ENCODE measurements at regions not wholly inside any gene's neighbourhood (a gene's known extent, or its start where the extent isn't known, plus 50 kb on each side); places are given as distances from the start of the nearest gene placed in this dataset.

- Histone ChIP-seq H3K27ac (no peak overlapping the region), H3K4me3 (no peak overlapping the region), H3K36me3 (no peaks in the 10 kb centered on the region), H3K4me1 (no peaks in the 10 kb centered on the region), H3K27me3 (peaks cover 11% of the 10 kb centered on the region), H3K9me3 (no peaks in the 10 kb centered on the region)
- intact Hi-C loops (cut with DNase I; ENCODE audit: low total_unique reads) = no loop called here
- in situ Hi-C loops (cut with MboI; ENCODE audit: low pct_ligation_motif_present in 1 of 4, low pct_unique_long_range_greater_than_20kb in 1 of 4, low sequenced_read_pairs in 3 of 4) = no loop called here
- no peak for DNase-seq
- TF ChIP-seq POLR2AphosphoS5 (IDR thresholded peaks at IDR 0.05) (no peak), POLR2A (IDR thresholded peaks at IDR 0.05) (no peak), CTCF (IDR thresholded peaks at IDR 0.05) (no peak), EP300 (IDR thresholded peaks at IDR 0.05; ENCODE audit: low read depth) (no peak)
- 77 to 78% methylated on average over 7 to 20 of the region's 20 CpGs for WGBS, 2 donors (ENCODE audit: low coverage in 1 of 2)
Measured at GRCh38 chr2:240217431-240218301, 77.2 kb upstream of the OTOS start.

- no peaks in the 10 kb centered on the region for H3K36me3 ChIP-seq
- DNase-seq = no peak
- 64 to 82% methylated on average over 9 to 16 of the region's 16 CpGs for WGBS, 2 donors (ENCODE audit: low coverage in 1 of 2)
- in situ Hi-C loops (cut with MboI; ENCODE audit: low pct_ligation_motif_present in 1 of 4, low pct_unique_long_range_greater_than_20kb in 1 of 4, low sequenced_read_pairs in 3 of 4) = no loop called here
- intact Hi-C loops (cut with DNase I; ENCODE audit: low total_unique reads) = no loop called here
- H3K4me3 ChIP-seq = no peak overlapping the region
- TF ChIP-seq POLR2AphosphoS5 (IDR thresholded peaks at IDR 0.05) (no peak), CTCF (IDR thresholded peaks at IDR 0.05) (no peak), EP300 (IDR thresholded peaks at IDR 0.05; ENCODE audit: low read depth) (no peak), POLR2A (IDR thresholded peaks at IDR 0.05) (no peak)
- H3K27me3 ChIP-seq = peaks cover 17% of the 10 kb centered on the region
- no peaks in the 10 kb centered on the region for H3K4me1 ChIP-seq
- H3K9me3 ChIP-seq = no peaks in the 10 kb centered on the region
- no peak overlapping the region for H3K27ac ChIP-seq
Measured at GRCh38 chr2:240219208-240219890, 78.9 kb upstream of the OTOS start.

- H3K27me3 ChIP-seq = peaks cover 26% of the 10 kb centered on the region
- no peak overlapping the region for H3K27ac ChIP-seq
- H3K4me3 ChIP-seq = no peak overlapping the region
- in situ Hi-C loops (cut with MboI; ENCODE audit: low pct_ligation_motif_present in 1 of 4, low pct_unique_long_range_greater_than_20kb in 1 of 4, low sequenced_read_pairs in 3 of 4) (loop anchor here in 1 of 4 donors (10.0 kb wide), 1 partner anchor 214 kb away; the partner anchor contains the start of gene GPC1), intact Hi-C loops (cut with DNase I; ENCODE audit: low total_unique reads) (no loop called here)
- no peak for DNase-seq
- H3K36me3 ChIP-seq = no peaks in the 10 kb centered on the region
- no peaks in the 10 kb centered on the region for H3K9me3 ChIP-seq
- no peaks in the 10 kb centered on the region for H3K4me1 ChIP-seq
- 31 to 44% methylated on average over 3 of the region's 3 CpGs for WGBS, 2 donors (ENCODE audit: low coverage in 1 of 2)
- TF ChIP-seq POLR2AphosphoS5 (IDR thresholded peaks at IDR 0.05) (no peak), CTCF (IDR thresholded peaks at IDR 0.05) (no peak), POLR2A (IDR thresholded peaks at IDR 0.05) (no peak), EP300 (IDR thresholded peaks at IDR 0.05; ENCODE audit: low read depth) (no peak)
Measured at GRCh38 chr2:240220371-240220770, 79.9 kb upstream of the OTOS start.

GRCh38 chr2:240223631-240224030 lies 83.2 kb upstream of the OTOS start:
- no peak for TF ChIP-seq CTCF (IDR thresholded peaks at IDR 0.05)
- no peak for TF ChIP-seq POLR2AphosphoS5 (IDR thresholded peaks at IDR 0.05)
- Histone ChIP-seq H3K4me3 (no peak overlapping the region), H3K4me1 (no peaks in the 10 kb centered on the region), H3K27me3 (peaks cover 26% of the 10 kb centered on the region), H3K36me3 (no peaks in the 10 kb centered on the region), H3K9me3 (no peaks in the 10 kb centered on the region), H3K27ac (no peak overlapping the region)
- WGBS, 2 donors (ENCODE audit: low coverage in 1 of 2) = 50 to 55% methylated on average over 1 to 7 of the region's 7 CpGs
- intact Hi-C loops (cut with DNase I; ENCODE audit: low total_unique reads) = no loop called here
- DNase-seq = no peak
- in situ Hi-C loops (cut with MboI; ENCODE audit: low pct_ligation_motif_present in 1 of 4, low pct_unique_long_range_greater_than_20kb in 1 of 4, low sequenced_read_pairs in 3 of 4) = loop anchor here in 1 of 4 donors (10.0 kb wide), 1 partner anchor 211 kb away; the partner anchor contains the start of gene GPC1
